ENCODE measurements at regions not wholly inside any gene's neighbourhood (a gene's known extent, or its start where the extent isn't known, plus 50 kb on each side); places are given as distances from the start of the nearest gene placed in this dataset.
A peak's percentile ranks its signal among the peaks of the same experiment; 100 is the strongest.

GRCh38 chr10:28926932-28927331, 249.6 kb downstream of the BAMBI start:
- DNase-seq (ENCODE audit: low read depth, low spot score) = no peak

- DNase-seq (ENCODE audit: low read depth, low spot score) = no peak
Observed at GRCh38 chr10:28928484-28928883, 251.2 kb downstream of the BAMBI start.

DNA sequence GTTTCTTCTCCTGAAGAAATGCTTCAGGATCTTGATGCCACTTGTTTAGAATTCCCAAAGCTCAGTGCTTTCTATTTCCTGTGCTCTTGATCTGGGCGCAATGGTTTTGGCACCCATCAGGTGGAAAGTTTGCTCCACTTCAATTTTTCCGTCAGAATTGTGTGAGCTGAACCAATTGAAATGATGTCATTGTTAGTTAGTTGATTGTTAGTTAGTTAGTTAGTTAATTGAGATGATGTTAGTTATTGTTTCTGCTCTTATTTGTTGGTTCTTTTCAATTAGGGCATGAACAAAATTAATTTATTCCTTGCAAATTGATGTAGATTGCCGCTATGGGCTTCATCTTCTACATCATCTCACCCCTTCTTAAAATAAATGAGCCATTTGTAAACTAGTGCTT, 252.6 kb downstream of the BAMBI start:
- DNase-seq (ENCODE audit: low read depth, low spot score) = no peak

- no peak for DNase-seq (ENCODE audit: low read depth, low spot score)
Observed at GRCh38 chr10:28930514-28931495, 253.5 kb downstream of the BAMBI start.

- no peak for DNase-seq (ENCODE audit: low read depth, low spot score)
Observed at GRCh38 chr10:28935061-28935460, 257.7 kb downstream of the BAMBI start.

DNA sequence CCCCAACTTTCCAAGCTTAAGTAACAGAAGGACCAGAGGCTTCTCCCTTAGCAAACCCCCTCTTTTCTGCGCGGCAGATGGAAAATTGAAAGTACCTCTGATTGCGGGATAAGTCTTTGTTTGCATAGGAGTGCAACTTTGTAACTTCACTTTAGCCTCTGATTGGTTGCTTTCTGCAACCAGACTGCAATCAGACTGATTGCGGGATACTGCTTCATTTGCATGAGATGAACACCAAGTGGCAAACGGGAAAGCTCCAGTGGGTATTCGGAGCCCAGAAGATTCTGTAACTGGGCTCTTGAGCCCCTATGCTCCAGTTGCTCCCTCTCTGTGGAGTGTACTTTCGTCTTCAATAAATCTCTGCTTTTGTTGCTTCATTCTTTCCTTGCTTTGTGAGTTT, 260.6 kb downstream of the BAMBI start:
- DNase-seq (ENCODE audit: low read depth, low spot score) = no peak

DNA sequence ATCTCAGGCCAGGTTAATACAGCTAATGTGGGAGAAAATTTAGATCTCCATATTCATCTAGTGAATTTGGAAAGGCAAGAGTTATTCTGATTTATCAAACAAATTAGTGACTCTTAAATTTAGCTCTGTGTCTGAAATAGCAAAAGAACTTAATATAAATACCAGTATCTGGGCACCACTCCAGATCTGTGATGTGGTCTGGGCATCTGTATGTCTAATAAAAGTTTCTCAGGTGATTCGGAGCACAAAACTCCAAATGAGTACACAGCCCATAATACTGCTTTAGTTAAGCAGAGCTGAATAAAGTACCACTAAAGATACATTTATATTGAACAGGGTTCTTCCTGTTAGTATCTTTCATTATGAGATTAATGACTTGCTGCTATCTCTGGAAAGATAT, 261.4 kb downstream of the BAMBI start:
- no peak for DNase-seq (ENCODE audit: low read depth, low spot score)

DNA sequence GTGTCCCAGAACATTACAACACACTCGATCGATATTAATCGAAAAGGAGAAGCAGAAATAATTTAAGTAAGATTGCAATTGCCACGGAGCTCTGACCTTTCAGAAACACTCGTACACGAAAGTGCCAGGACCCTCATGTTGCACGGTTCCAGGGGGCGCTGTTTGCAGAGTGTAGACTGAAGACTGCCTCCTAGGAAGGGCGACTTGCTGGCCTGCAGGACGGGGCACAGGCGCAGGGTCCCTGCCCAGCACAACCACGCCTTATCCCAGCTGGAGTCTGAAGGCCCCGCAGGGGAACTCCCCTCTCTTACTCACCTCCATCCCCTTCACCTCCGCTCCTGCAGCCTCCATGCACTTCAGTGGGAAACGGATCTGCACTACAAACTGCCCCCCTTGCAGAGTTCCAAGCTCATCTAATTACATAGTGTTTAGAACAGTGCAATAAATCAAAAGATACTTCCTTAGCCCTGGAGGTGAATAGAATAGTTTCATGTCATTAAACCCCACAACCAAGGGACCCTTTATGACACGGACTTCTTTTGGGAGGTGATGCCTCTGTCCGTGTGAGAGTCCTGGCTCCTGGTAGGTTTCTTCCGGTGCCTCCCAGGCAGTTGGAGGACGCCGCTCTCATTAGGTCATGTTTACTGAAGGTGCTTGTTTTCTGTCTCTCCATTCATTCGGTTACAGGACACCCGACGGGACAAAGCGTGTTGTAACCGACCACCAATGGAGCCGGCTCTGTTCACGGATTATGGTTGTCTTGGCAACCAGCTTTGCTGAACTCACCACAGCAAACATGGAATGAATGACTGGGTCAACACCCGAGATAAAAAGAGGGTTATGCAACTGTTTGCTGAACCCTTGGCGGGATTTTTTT, 262.2 kb downstream of the BAMBI start:
- peak; percentile 30 for DNase-seq (ENCODE audit: low read depth, low spot score)

DNA sequence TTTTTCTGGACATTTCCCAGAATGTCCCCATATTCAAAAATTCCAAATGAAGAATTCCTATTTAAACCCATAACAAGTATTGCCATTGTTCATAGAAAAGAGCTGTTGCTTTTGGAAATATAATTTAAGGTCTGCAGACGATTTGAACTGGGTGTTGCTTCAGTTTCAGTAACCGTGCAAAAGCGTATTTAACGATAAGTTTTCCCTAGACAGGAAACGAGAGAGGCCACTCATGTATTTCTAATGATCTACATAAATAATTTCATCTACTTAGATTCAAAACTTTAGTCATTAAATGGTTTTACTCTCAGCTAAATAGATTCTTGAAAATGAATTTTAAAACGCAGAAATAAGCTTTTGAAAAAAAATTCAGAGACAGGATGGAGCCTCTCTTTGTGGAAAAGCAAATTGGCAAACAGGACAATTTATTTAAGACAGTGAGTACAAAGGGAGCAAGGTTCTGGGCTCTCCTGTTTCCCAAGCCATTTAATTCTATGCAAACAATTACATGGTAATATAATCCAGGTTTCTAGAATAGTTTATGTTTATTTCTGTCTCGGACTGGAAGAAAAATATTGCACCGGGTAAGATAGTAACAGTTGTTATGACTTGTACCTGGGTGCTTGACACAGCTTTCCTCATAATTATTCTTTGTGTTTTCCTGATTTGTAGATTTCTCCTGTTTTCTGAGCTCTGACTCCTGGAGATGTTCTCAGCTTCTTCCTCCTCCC, 263.0 kb downstream of the BAMBI start:
- DNase-seq (ENCODE audit: low read depth, low spot score) = no peak

DNA sequence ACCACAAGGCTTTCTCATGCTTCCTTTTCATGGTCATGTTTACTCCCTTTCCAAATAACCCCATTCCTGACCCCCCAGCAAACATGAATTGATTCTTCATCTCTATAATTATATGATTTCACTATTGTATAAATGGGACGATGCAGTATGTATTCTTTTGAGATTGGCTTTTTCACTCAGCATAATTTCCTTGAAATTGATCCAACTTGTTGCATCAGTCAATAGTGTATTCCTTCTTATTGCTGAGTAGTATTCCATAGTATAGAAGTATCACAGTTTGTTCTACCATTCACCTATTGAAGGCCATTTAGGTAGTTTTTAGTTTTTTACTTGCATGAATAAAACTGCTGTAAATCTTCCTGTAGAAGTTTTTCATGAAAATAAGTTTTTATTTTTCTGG, 264.7 kb downstream of the BAMBI start:
- DNase-seq (ENCODE audit: low read depth, low spot score) = no peak

GRCh38 chr10:28945959-28946358, 268.6 kb downstream of the BAMBI start:
- DNase-seq (ENCODE audit: low read depth, low spot score) = no peak

GRCh38 chr10:28946479-28946878, 269.2 kb downstream of the BAMBI start:
- DNase-seq (ENCODE audit: low read depth, low spot score) = no peak

GRCh38 chr10:28947171-28947570, 269.9 kb downstream of the BAMBI start:
- no peak for DNase-seq (ENCODE audit: low read depth, low spot score)

- DNase-seq (ENCODE audit: low read depth, low spot score) = no peak
Observed at GRCh38 chr10:28948046-28948445, 270.7 kb downstream of the BAMBI start.

GRCh38 chr10:28949005-28950004, 272.0 kb downstream of the BAMBI start:
- DNase-seq (ENCODE audit: low read depth, low spot score) = no peak

DNA sequence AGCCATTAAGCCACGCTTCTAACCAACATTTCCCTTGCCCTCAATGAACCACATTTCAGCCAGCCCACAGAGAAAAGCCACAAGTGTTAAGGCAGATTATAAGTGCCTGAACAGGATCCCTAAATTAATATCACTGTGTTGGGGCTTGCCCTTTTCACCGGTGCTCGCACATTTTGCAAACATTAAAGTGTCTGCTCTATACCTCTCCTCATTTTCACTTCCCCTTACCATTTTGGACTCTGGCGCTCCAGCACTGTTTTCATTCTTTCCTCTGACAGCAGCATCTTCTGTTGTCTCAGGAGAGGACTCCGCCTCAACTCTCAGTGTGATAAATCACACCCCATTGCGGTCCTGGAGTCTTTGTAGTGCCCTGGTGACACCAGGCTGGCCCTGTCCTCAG, 274.2 kb downstream of the BAMBI start:
- no peak for DNase-seq (ENCODE audit: low read depth, low spot score)

GRCh38 chr10:28952523-28952922, 275.2 kb downstream of the BAMBI start:
- no peak for DNase-seq (ENCODE audit: low read depth, low spot score)

- DNase-seq (ENCODE audit: low read depth, low spot score) = no peak
Observed at GRCh38 chr10:28954211-28954610, 276.9 kb downstream of the BAMBI start.

DNA sequence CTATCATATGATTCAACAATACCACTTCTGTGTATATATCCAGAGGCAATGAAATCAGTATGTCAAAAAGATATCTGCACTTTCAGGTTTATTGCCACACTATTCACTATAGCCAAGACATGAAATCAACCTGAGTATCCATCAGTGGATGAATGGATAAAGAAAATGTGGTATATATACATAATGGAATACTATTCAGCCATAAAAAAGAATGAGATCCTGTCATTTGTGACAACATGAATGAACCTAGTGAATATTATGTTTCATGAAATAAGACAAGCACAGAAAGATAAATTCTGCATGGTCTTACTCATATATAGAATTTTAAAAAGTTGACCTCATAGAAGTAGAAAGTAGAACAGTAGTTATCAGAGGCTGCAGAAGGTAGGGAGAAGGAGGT, 281.1 kb downstream of the BAMBI start:
- DNase-seq (ENCODE audit: low read depth, low spot score) = no peak

- no peak for DNase-seq (ENCODE audit: low read depth, low spot score)
Observed at GRCh38 chr10:28959850-28960501, 282.7 kb downstream of the BAMBI start.
